HG03521 (cell line): ENCODE measurements at regions not wholly inside any gene's neighbourhood (a gene's known extent, or its start where the extent isn't known, plus 50 kb on each side); places are given as distances from the start of the nearest gene placed in this dataset.
"Not testable (repeated sequence)": the region's sequence is repeated elsewhere in the genome, so short reads cannot be mapped to it uniquely, and the experiment has no call there.

ENCODE experiments used
- ATAC-seq: cut with Tn5 transposase; IDR thresholded peaks from one replicate; pipeline ENCODE4 v1.9.1; 2021; ENCODE audit warnings: mild to moderate bottlenecking, moderate library complexity; ENCODE audit not compliant: unreplicated experiment

DNA sequence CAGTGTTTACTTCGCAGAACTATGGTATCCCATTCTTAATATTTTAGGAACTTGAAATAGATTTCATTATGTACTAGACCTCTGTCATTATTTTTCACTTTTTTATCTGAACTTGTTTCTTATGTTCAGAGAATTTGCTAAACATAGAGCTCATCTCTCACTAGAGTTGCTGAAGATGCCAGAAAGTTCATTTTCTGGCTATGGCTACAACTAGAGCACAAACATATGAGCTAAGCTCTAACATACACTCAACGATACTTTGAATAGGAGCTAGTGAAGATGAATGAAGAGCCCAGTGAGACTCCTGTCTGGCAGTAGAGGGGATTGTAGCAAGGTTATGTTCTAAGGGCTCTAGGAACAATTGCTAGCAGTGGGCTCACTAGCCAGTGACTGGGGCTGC lies 582.2 kb downstream of the KIF4B start:
- no peak for ATAC-seq

GRCh38 chr5:155598552-155598951 lies 585.0 kb downstream of the KIF4B start:
- no peak for ATAC-seq

DNA sequence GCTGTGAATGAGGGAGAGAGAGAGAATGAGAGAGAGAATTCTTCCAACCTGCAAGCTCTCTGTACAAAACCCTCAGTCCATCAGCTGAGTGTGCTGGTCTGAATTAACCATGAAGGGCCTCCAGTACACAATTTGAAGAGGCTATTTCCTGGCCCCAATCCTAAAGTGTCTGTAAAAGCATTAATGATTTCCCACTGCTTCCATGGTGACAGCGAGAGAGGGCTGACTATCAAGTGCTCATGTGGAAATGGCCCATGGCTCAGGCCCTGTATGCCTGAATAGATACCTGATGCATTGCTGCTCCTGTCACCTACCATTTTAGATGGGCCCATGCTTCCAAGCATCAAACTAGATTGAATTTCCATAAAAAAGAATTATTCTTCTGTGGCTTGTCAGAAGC lies 592.4 kb downstream of the KIF4B start:
- no peak for ATAC-seq

DNA sequence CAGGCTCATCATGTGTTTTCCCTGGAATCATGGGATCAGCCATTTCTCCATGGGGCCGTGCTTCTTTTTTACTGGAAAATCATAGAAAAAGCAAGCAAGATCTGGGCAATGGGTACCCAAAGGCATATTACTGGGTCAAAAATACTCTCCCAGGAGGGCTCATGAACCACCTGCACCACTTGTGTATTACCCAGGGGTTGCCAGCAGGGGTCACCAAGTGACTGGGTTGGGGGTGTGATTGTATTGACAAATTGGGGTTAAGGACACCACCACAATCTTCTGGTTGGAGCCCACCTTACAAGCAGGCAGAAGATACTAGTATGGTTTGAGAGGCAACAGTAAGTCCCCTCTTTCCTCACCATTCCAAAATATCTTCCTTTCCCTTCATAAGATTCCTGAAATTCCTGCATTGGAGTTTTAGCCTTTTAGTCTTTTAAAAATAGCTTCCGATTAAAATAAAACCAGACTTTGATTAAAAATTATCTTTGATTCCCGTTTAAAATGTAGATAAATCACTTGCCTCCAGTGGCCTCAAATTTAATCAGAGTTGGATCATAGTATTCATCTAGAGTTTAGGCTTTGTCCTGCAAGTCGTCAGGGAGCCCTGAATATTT lies 603.3 kb downstream of the KIF4B start:
- no peak for ATAC-seq

DNA sequence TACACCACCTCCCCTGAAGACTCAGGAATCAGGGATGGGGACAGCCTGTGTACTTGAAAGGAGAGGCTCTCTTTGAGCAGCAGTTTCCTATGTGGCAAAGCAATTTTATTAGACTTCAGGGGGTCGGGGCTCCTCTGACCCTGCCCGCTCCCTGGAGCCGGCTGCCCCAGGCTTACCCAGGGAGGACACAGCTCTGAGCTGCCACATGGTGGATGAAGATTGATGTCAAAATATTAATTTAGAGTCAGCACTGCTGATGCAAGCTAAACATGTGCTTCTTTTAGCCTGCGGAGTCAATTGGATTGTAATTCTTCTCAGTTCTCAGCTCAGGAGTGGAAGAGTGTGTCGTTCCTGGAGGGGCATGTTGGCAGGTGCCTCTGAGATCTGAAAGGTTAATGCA lies 606.1 kb downstream of the KIF4B start:
- no peak for ATAC-seq

DNA sequence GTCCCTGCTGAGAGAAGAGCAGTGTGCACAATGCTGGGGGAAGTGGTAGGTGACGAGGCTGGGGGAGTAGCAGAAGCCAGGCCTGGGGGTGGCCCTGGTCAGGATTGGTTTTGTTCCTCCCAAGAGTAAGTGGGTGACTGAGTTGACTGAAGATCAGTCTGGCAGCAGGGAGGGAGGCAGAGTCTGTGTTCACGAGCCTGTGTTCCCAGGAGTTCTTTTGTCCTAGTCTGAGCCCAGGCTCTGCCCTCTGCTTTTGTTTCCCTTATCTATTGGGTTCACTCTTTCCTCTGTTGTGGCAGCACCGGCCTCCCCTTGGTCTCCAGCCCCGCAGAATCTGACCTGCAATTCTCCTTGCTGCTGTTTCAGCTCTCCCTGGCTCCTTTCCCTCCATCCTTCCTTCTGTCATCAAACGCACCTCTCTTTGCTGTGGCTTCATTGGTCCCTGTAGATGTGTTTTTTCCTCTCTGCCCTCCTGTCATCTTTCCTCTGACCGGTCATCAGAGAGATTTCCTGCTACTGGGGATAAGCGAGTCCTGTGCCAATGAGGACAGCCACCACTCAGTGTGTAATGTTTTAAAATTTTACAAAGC lies 607.4 kb downstream of the KIF4B start:
- no peak for ATAC-seq

DNA sequence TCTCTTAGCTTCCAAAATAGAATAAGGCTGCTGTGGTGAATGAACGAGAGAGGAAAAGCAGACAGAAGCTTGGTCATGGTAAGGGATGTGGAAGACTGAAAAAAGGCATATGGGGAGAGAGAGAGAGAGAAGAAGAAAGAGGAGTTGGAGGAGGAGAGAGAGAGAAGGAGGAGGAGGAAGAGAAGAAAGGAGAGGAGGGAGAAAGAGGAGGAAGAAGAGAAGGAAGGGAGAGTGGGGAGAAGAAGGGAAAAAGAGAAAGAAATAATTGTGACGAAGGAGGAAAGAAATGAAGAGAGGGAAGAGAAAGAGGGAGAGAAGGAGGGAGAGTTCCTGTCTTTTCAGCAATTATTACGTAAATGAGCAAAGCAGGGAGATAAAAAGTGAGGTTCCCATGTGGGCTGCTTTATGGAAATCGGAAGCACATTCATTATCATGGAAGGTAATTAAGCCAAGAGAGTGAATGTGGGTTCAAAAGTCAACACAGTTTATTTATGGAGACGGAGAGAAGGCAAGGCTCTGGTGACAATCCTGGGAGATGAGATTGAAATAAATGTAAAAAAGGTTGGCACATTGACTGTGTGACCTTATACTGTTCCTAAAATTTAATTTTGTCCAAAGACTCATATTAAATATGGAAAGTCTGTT lies 611.2 kb downstream of the KIF4B start:
- ATAC-seq: no peak

DNA sequence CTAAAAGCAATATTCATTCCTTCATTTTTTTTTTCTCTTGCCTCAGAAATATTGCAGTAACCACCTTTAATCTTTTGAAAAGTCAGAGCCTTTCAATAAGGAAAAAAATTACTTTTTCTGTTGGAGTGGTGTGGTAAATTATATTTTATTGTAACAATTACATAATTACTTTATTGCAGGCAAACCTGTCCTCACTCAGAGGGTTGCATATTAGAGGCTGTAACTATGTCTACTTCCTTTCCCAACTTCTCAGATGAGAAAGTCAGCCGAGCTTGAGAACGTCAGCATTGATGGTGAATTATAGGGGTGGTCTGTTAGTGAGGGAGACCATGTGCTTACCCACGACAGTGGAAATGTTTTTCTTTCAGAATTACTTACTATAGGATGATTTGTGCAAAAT lies 611.8 kb downstream of the KIF4B start:
- ATAC-seq: no peak

- ATAC-seq: no peak
Measured at GRCh38 chr5:155625897-155626543, 612.5 kb downstream of the KIF4B start.

DNA sequence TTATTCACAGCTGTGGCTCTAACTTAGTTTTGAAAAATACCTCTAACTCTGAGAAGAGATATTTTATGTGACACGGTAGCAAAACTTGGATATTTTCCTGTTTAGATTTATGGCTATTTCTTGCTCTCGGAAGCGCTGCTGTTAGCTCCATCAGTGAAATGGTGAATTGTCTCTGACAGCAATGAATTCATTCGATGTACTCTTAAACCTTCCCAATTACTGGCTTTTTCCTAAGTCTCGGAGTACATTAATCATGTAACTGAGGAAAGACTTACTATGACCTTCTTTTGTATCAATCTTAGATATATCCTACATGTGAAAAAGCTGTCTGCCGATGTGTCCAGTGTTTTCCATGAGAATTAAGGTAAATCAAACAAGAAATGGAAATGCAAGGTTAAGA lies 613.0 kb downstream of the KIF4B start:
- ATAC-seq: no peak

DNA sequence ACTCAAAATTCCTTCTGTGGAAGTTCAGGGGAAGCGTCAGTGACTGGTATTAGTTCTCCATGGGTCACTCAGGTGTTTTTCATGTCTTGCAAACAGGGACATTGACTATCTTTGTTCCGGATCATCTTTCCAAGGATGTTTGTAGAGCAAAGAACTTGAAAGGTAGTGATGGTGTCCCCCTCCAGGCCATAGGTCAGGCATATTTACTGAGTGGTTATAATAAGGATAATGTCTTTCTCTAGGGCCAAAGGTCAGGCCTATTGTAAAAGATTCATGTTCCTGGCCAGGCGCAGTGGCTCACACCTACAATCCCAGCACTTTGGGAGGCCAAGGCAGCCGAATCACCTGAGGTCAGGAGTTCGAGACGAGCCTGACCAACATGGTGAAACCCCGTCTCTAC lies 614.8 kb downstream of the KIF4B start:
- ATAC-seq: no peak

GRCh38 chr5:155629597-155629996 lies 616.0 kb downstream of the KIF4B start:
- no peak for ATAC-seq

DNA sequence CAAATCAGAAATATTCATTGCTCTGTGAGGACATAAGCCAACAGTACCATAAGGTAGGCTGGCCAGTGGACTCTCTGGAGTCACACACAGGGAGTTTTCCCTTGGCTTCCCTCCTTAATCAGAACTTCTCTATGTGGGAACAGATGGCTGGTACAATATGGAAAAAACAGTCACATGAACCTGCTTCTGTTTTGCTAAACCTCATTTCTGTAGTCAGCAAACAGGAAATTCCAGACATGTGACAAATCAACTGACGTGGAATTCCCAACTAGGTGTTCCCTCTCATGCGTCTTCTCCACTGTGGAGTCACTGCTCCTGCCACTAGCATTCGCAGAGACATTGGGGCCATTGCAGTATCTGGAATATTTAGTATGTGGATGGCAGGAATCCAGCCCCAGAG lies 617.6 kb downstream of the KIF4B start:
- no peak for ATAC-seq

- ATAC-seq: no peak
Measured at GRCh38 chr5:155633338-155633957, 619.9 kb downstream of the KIF4B start.

DNA sequence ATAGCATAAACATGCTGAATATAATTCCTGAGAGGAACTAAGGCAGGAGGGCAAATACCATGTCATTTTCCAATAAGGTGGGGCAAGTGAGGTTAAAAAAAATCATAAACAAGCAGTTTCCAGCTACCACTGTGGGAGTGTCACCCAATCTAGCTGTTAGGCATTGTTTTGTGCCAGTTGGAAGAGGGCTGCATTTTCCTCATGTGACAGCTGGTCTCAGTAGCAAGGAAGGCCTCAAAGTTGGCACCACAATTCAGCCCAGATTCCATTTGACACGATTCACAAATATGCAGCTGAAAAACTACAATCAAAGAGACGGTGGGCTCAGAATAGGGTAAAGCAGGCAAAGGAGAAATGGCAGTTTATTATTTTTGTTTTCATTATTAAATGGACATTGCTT lies 636.1 kb downstream of the KIF4B start:
- no peak for ATAC-seq

- no peak for ATAC-seq
Measured at GRCh38 chr5:155655569-155655968, 642.0 kb downstream of the KIF4B start.

GRCh38 chr5:155661859-155662258 lies 648.3 kb downstream of the KIF4B start:
- ATAC-seq: no peak

- no peak for ATAC-seq
Measured at GRCh38 chr5:155665361-155665760, 651.8 kb downstream of the KIF4B start.

- not testable (repeated sequence) for ATAC-seq
Measured at GRCh38 chr5:155672001-155672400, 655.0 kb upstream of the SGCD start.

- ATAC-seq: no peak
Measured at GRCh38 chr5:155676967-155677366, 650.0 kb upstream of the SGCD start.

DNA sequence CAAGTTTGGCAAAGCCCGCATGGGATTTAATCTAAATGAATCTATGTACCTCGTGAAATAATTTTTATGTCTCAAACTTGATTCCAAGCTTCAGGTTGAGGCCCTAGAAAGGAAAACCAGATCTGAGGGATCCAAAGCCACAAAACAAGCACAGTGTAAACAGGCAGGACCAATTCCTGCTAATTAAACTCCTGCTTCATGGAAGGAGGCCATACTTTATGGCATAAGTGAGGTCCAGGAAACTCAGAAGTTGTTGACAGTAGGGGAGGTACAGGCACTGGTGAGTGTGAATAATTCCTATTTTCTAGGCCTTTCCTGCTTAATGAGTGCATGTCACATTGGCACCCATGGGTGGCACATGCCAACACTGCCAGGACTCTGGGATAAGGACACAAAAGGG lies 648.6 kb upstream of the SGCD start:
- no peak for ATAC-seq

DNA sequence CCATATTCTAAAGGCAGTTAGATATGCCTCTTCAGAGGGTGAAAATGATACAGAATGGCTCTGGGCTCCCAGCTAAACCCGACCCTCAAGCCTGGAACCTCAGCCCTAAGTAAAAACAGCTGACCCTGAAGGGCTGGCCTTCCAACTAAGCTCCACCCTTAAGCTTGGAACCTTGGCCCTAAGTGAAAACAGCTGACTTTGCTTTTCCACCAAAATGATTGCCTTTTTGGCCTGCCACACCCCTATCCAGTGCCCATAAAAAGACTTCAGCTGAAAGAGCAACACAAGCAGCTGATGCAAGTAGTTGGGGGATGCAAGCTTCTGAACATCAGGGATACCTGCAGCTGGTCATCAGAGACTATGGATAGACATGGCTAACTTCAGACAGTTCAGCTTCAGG lies 647.4 kb upstream of the SGCD start:
- ATAC-seq: no peak
